Ammon's horn (tissue), 1 donor: ENCODE measurements at regions not wholly inside any gene's neighbourhood (a gene's known extent, or its start where the extent isn't known, plus 50 kb on each side); places are given as distances from the start of the nearest gene placed in this dataset.
A peak's percentile ranks its signal among the peaks of the same experiment; 100 is the strongest.
"Not testable (repeated sequence)": the region's sequence is repeated elsewhere in the genome, so short reads cannot be mapped to it uniquely, and the experiment has no call there.

Experiments used
- DNase-seq: peaks from one replicate; pipeline ENCODE4 v3.0.0-alpha.2; 2016; ENCODE audit warnings: low spot score

GRCh38 chr5:130724658-130725057 lies 440.4 kb downstream of the HINT1 start:
- no peak for DNase-seq

- DNase-seq, result peak; percentile 7
These were observed 444.7 kb downstream of the HINT1 start for GRCh38 chr5:130720355-130720754.

- no peak for DNase-seq
These were observed 449.5 kb downstream of the HINT1 start for GRCh38 chr5:130715541-130715940.

- no peak for DNase-seq
These were observed 450.9 kb downstream of the HINT1 start for GRCh38 chr5:130714200-130714599.

GRCh38 chr5:130712324-130712723 lies 452.7 kb downstream of the HINT1 start:
- DNase-seq, result no peak

- DNase-seq, result no peak
These were observed 454.5 kb downstream of the HINT1 start for GRCh38 chr5:130710596-130710995.

- DNase-seq, result no peak
These were observed 456.3 kb downstream of the HINT1 start for GRCh38 chr5:130708754-130709153.

- DNase-seq, result no peak
These were observed 458.4 kb downstream of the HINT1 start for GRCh38 chr5:130706696-130707095.

GRCh38 chr5:130705368-130705767 lies 459.7 kb downstream of the HINT1 start:
- DNase-seq, result no peak

- DNase-seq, result no peak
These were observed 471.5 kb downstream of the HINT1 start for GRCh38 chr5:130693509-130693908.

- no peak for DNase-seq
These were observed 472.3 kb downstream of the HINT1 start for GRCh38 chr5:130692770-130693169.

GRCh38 chr5:130689831-130690230 lies 475.2 kb downstream of the HINT1 start:
- no peak for DNase-seq

GRCh38 chr5:130687085-130687733 lies 477.8 kb downstream of the HINT1 start:
- DNase-seq, result no peak

GRCh38 chr5:130678637-130679036 lies 486.4 kb downstream of the HINT1 start:
- DNase-seq, result no peak

- DNase-seq, result no peak
These were observed 498.6 kb downstream of the HINT1 start for GRCh38 chr5:130666462-130666861.

- DNase-seq, result peak; percentile 8
These were observed 512.9 kb downstream of the HINT1 start for GRCh38 chr5:130652176-130652575.

- no peak for DNase-seq
These were observed 513.6 kb downstream of the HINT1 start for GRCh38 chr5:130651440-130651839.

- DNase-seq, result no peak
These were observed 521.7 kb downstream of the HINT1 start for GRCh38 chr5:130643321-130643720.

GRCh38 chr5:130642461-130642860 lies 522.6 kb downstream of the HINT1 start:
- DNase-seq, result no peak

- DNase-seq, result no peak
These were observed 537.9 kb downstream of the HINT1 start for GRCh38 chr5:130627145-130627544.

GRCh38 chr5:130624805-130625204 lies 540.3 kb downstream of the HINT1 start:
- no peak for DNase-seq

- DNase-seq, result no peak
These were observed 548.9 kb downstream of the HINT1 start for GRCh38 chr5:130616161-130616560.

- no peak for DNase-seq
These were observed 559.8 kb downstream of the HINT1 start for GRCh38 chr5:130605234-130605633.

GRCh38 chr5:130596647-130597046 lies 568.4 kb downstream of the HINT1 start:
- not testable (repeated sequence) for DNase-seq
